Left ventricle myocardium inferior (tissue), 1 donor: ENCODE measurements at regions not wholly inside any gene's neighbourhood (a gene's known extent, or its start where the extent isn't known, plus 50 kb on each side); places are given as distances from the start of the nearest gene placed in this dataset.
"Not testable (repeated sequence)": the region's sequence is repeated elsewhere in the genome, so short reads cannot be mapped to it uniquely, and the experiment has no call there.

Experiments
- DNase-seq: peaks from one replicate; pipeline ENCODE4 v3.0.0-alpha.2; 2020
- H3K27ac ChIP-seq: fragments of 200-600 bp; replicated peaks from 2 replicates; pipeline ENCODE4 v1.8.0; 2021
- H3K27me3 ChIP-seq: fragments of 200-600 bp; 2 replicates; pipeline ENCODE4 v1.8.0; 2021; ENCODE audit warnings: low read depth
- H3K36me3 ChIP-seq: fragments of 200-600 bp; 2 replicates; pipeline ENCODE4 v1.8.0; 2021
- H3K4me1 ChIP-seq: fragments of 200-600 bp; 2 replicates; pipeline ENCODE4 v1.8.0; 2021
- H3K4me3 ChIP-seq: fragments of 200-600 bp; 2 replicates; pipeline ENCODE4 v1.8.0; 2021; ENCODE audit warnings: mild to moderate bottlenecking, moderate library complexity
- H3K9me3 ChIP-seq: fragments of 200-600 bp; replicated peaks from 2 replicates; pipeline ENCODE4 v1.8.0; 2021
- CTCF ChIP-seq: fragments of 200-600 bp; IDR thresholded peaks from 2 replicates; pipeline ENCODE4 v1.8.0; 2021; ENCODE audit warnings: antibody characterized with exemption, mild to moderate bottlenecking, borderline replicate concordance
- intact Hi-C: fragments of 100-400 bp; cut with micrococcal nuclease; formaldehyde crosslinking; loops from one replicate; pipeline ENCODE4 v1.11.0; 2022
- donor health status: DM: no; HTN: yes; CAD: no; lungs with severe emphysema.

- no peak for TF ChIP-seq CTCF
- H3K27me3 ChIP-seq: no peaks in the 10 kb centered on the region
- peaks cover 16% of the 10 kb centered on the region for H3K9me3 ChIP-seq
- no peak overlapping the region for H3K27ac ChIP-seq
- no peak for DNase-seq
- no peaks in the 10 kb centered on the region for H3K4me1 ChIP-seq
- no peaks in the 10 kb centered on the region for H3K36me3 ChIP-seq
- H3K4me3 ChIP-seq: no peak overlapping the region
- intact Hi-C loops: no loop called here
Observed at GRCh38 chr2:144624451-144624850, 104.5 kb upstream of the ZEB2 start.

- DNase-seq, H3K4me1 ChIP-seq, H3K4me3 ChIP-seq, H3K36me3 ChIP-seq, H3K27ac ChIP-seq, intact Hi-C loops, H3K27me3 ChIP-seq: not testable (repeated sequence)
- H3K9me3 ChIP-seq: peaks cover 20% of the 10 kb centered on the region
Observed at GRCh38 chr2:144622373-144622772, 102.5 kb upstream of the ZEB2 start.

GRCh38 chr2:144621266-144621665, 101.3 kb upstream of the ZEB2 start:
- no peak for DNase-seq
- Histone ChIP-seq H3K27ac (no peak overlapping the region), H3K4me1 (no peaks in the 10 kb centered on the region), H3K9me3 (peaks cover 24% of the 10 kb centered on the region), H3K27me3 (no peaks in the 10 kb centered on the region), H3K36me3 (no peaks in the 10 kb centered on the region), H3K4me3 (no peak overlapping the region)
- TF ChIP-seq CTCF: no peak
- intact Hi-C loops: no loop called here

GRCh38 chr2:144619760-144620159, 99.8 kb upstream of the ZEB2 start:
- no peaks in the 10 kb centered on the region for H3K27me3 ChIP-seq
- DNase-seq: no peak
- no peak overlapping the region for H3K27ac ChIP-seq
- intact Hi-C loops: no loop called here
- no peak for TF ChIP-seq CTCF
- no peak overlapping the region for H3K4me3 ChIP-seq
- peaks cover 24% of the 10 kb centered on the region for H3K9me3 ChIP-seq
- H3K36me3 ChIP-seq: no peaks in the 10 kb centered on the region
- H3K4me1 ChIP-seq: no peaks in the 10 kb centered on the region

- H3K27ac ChIP-seq, H3K4me3 ChIP-seq, DNase-seq, H3K36me3 ChIP-seq, intact Hi-C loops, H3K4me1 ChIP-seq, H3K27me3 ChIP-seq: not testable (repeated sequence)
- H3K9me3 ChIP-seq: peaks cover 20% of the 10 kb centered on the region
Observed at GRCh38 chr2:144617171-144617570, 97.3 kb upstream of the ZEB2 start.

- H3K27ac ChIP-seq: no peak overlapping the region
- TF ChIP-seq CTCF: no peak
- no peak for DNase-seq
- H3K27me3 ChIP-seq: no peaks in the 10 kb centered on the region
- H3K4me1 ChIP-seq: no peaks in the 10 kb centered on the region
- intact Hi-C loops: no loop called here
- no peak overlapping the region for H3K4me3 ChIP-seq
- no peaks in the 10 kb centered on the region for H3K36me3 ChIP-seq
- peaks cover 16% of the 10 kb centered on the region for H3K9me3 ChIP-seq
Observed at GRCh38 chr2:144615866-144616565, 96.1 kb upstream of the ZEB2 start.
